Mammary epithelial cell (primary cell): ENCODE measurements at regions not wholly inside any gene's neighbourhood (a gene's known extent, or its start where the extent isn't known, plus 50 kb on each side); places are given as distances from the start of the nearest gene placed in this dataset.

Source experiments
- CTCF ChIP-seq, 2 donors: IDR thresholded peaks in 1 of 2; conservative IDR thresholded peaks in 1 of 2; 2 replicates each; pipeline ENCODE4 v1.5.1; 2011 to 2012; ENCODE audit warnings: inconsistent platforms in 2 of 2, low read length in 2 of 2, mild to moderate bottlenecking in 2 of 2, control low read depth in 1 of 2, low read depth in 1 of 2; ENCODE audit not compliant: insufficient read depth in 1 of 2; ENCODE audit errors: extremely low read depth in 1 of 2
- EZH2 ChIP-seq: IDR thresholded peaks from 2 replicates; pipeline ENCODE4 v1.6.1; 2012; ENCODE audit warnings: low read length, inconsistent platforms, borderline replicate concordance

- no peak for TF ChIP-seq CTCF (conservative IDR thresholded peaks at IDR 0.05 in 1 of 2, IDR thresholded peaks at IDR 0.05 in 1 of 2; ENCODE audit: extremely low read depth in 1 of 2, insufficient read depth in 1 of 2, low read depth in 1 of 2, low read length in 2 of 2)
- TF ChIP-seq EZH2 = no peak
Observed at GRCh38 chr13:83220241-83220640, 662.0 kb downstream of the SLITRK1 start.
